ENCODE measurements at regions not wholly inside any gene's neighbourhood (a gene's known extent, or its start where the extent isn't known, plus 50 kb on each side); places are given as distances from the start of the nearest gene placed in this dataset.

GRCh38 chr12:114733919-114734318, 49.9 kb upstream of the TBX3 start:
- Histone ChIP-seq H3K36me3 (ENCODE audit: insufficient read depth, low read length) (no peaks in the 10 kb centered on the region), H4K20me1 (ENCODE audit: insufficient read depth) (no peaks in the 10 kb centered on the region), H3F3A (ENCODE audit: insufficient read depth, low read length, poor library complexity, severe bottlenecking) (no peaks in the 10 kb centered on the region), H3K27ac (ENCODE audit: low read length) (no peak overlapping the region), H2AFZ (ENCODE audit: low read depth, low read length) (no peak overlapping the region), H3K9me3 (ENCODE audit: low read length) (peaks cover 7% of the 10 kb centered on the region), H3K79me2 (replicated peaks; ENCODE audit: insufficient read depth, low read length) (no peaks in the 10 kb centered on the region), H3K9ac (ENCODE audit: low read length) (no peak overlapping the region), H3K4me2 (ENCODE audit: low read length) (no peak overlapping the region), H3K4me3 (ENCODE audit: low read length) (no peak overlapping the region), H3K9me2 (ENCODE audit: insufficient read depth, low read length) (no peaks in the 10 kb centered on the region), H3K27me3 (ENCODE audit: insufficient read depth, low read depth, low read length) (peaks cover 40% of the 10 kb centered on the region)
- no peak for TF ChIP-seq EZH2 (IDR thresholded peaks at IDR 0.05; ENCODE audit: borderline replicate concordance, insufficient read depth, low read length, poor library complexity, severe bottlenecking)
- TF ChIP-seq EP300 (conservative IDR thresholded peaks at IDR 0.05; ENCODE audit: poor library complexity, severe bottlenecking): no peak
- no peak for TF ChIP-seq MXI1 (conservative IDR thresholded peaks at IDR 0.05; ENCODE audit: poor library complexity, severe bottlenecking)
- TF ChIP-seq RAD21 (conservative IDR thresholded peaks at IDR 0.05): no peak
- no peak for TF ChIP-seq REST (IDR thresholded peaks at IDR 0.05; ENCODE audit: borderline replicate concordance)
- TF ChIP-seq TAF1 (IDR thresholded peaks at IDR 0.05; ENCODE audit: low read depth): no peak
- TF ChIP-seq SMC3 (conservative IDR thresholded peaks at IDR 0.05; ENCODE audit: poor library complexity): no peak
- no peak for TF ChIP-seq CTCF (IDR thresholded peaks at IDR 0.05; ENCODE audit: poor library complexity, severe bottlenecking)
- TF ChIP-seq POLR2AphosphoS5 (IDR thresholded peaks at IDR 0.05): no peak

Small RNA genes lying in the stretch of these regions (small RNA-seq; reads per million reads assigned to genes)
- gene AC009804.1: 0 reads per million in 3 experiments
- gene RF00275: 0 reads per million in 3 experiments
- 0 reads per million in 3 experiments for gene RF00443
- 0 reads per million in 3 experiments for gene RN7SL865P
